Activated CD4-positive, alpha-beta T cell treated with anti-CD3 and anti-CD28 coated beads for 24 hours (primary cell): ENCODE measurements at regions not wholly inside any gene's neighbourhood (a gene's known extent, or its start where the extent isn't known, plus 50 kb on each side); places are given as distances from the start of the nearest gene placed in this dataset.
"Not testable (repeated sequence)": the region's sequence is repeated elsewhere in the genome, so short reads cannot be mapped to it uniquely, and the experiment has no call there.

Experiments used
- DNase-seq, 2 donors: peaks; one replicate each; pipeline ENCODE4 v3.0.0-alpha.2; 2020; ENCODE audit warnings: low read depth in 2 of 2

DNA sequence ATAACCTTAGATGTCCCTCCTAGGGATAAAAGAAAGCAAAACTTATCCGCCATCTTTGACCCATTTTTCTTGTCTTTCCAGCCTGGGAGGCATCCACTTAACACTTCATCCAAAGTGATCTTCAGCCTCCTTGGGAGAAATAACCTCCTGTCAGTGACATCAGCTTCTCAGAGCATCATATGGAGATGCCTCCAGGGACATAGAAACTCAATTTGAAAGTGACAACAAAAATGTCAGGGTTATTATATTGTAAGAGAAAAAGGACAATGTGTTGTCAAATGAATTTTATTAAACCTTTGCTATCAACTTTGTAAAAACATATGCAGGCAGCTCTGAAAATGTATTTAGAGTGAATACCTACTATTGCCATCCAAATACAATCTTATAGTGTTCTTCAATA is 371.2 kb upstream of the ADARB2 start:
- DNase-seq, result no peak

GRCh38 chr10:2106641-2107040 is 369.3 kb upstream of the ADARB2 start:
- no peak for DNase-seq

GRCh38 chr10:2099321-2099720 is 362.0 kb upstream of the ADARB2 start:
- DNase-seq, result no peak

DNA sequence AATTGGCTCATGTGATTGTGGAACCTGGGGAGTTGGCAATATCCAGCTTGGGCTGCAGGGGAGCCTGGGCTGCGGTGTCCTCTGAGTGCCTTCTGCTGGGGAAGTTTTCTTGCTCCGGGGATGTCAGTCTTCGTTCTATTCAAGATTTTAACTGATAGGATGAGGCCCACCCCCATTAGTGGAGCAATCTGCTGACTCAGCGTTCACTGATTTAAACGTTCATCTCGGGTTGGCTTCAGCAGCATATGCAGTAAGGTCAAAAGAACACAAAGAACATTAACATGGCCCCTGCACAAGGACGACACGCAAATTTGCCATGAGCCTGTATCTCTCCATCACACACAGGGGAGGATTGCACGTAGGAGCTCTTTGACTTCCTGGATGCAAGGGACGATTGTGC is 360.6 kb upstream of the ADARB2 start:
- DNase-seq, result no peak

- no peak for DNase-seq
Observed at GRCh38 chr10:2094171-2094570, 356.8 kb upstream of the ADARB2 start.

- no peak for DNase-seq
Observed at GRCh38 chr10:2083591-2083990, 346.3 kb upstream of the ADARB2 start.

DNA sequence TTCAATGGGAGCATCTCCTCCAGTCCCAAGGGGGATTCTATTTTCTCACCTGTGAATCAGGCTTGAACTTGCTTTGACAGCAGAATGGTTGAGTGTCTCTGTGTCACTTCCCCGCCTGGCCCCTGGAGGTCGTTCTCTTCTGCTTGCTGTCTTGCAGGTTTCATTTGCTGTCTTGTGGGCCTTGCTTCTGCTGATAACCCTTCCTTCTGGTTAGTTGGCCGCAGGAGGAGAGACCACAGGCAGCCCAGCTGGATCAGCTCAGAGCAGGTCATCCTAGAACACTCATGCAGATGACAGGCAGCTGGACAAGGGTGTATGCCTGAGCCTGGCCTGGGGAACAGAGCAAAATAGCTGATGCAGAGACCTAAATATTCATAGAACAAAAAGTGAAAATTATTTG is 344.2 kb upstream of the ADARB2 start:
- DNase-seq, result no peak

DNA sequence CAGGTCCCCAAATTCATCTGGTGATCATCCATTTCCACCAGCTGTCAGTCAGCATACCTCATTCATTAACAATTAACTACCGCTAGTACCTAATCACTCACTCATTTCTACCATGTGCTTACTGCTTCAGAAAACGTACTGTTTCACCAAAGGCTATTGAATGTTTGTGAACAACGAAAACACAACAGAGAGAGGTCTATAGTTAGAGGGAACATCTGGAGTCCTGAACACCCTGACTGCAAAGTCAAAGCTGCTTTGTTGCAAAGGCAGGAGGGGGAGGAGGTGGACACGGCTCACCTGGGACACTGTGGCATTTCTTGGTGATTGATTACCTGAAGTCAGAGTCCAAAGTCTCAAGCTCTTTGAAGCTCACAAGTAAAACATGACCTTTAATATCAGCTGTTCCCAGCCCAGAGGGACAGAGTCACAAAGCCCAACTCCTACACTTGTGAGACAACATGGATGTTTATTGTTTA is 342.3 kb upstream of the ADARB2 start:
- no peak for DNase-seq

DNA sequence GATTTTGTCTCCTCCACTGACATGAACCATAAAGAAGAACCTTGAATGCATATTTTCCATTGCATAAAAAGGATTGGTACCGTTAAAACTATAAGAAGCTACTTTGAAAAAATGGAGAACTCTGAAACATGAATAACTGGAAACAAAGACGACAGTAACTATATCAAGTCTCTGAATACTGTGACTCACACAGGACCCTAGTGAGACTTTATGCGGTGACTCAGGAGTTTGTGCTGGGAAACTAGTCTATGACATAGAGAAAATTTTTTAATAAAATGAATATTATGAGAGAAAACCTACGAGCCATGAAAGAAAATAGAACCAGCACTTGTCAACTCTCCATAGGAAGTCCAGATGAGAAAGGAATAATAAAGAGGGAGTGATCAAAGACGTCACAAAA is 339.9 kb upstream of the ADARB2 start:
- no peak for DNase-seq

GRCh38 chr10:2076528-2076927 is 339.2 kb upstream of the ADARB2 start:
- DNase-seq, result no peak

DNA sequence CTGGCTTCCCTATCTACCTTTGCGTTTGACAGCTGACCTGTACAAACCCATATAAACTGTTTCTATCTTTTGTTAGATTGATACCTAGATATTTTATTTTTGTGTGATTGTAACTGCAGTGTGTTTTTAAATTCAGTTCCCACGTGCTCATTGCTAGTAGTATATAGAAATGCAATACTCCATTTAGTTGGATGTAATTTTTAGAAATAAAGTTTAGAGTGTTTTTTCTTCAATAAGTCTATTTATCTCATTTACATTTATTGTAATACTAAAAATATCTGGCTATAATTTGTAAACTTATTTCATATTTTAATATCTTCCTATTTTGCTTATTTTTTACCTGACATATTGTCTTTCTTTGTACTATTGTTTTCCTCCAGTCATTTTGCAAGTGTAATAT is 329.7 kb upstream of the ADARB2 start:
- DNase-seq, result no peak

- no peak for DNase-seq
Observed at GRCh38 chr10:2054728-2055127, 317.4 kb upstream of the ADARB2 start.

- no peak for DNase-seq
Observed at GRCh38 chr10:2053805-2054204, 316.5 kb upstream of the ADARB2 start.

GRCh38 chr10:2051108-2051507 is 313.8 kb upstream of the ADARB2 start:
- no peak for DNase-seq

- DNase-seq, result no peak
Observed at GRCh38 chr10:2049560-2049959, 312.2 kb upstream of the ADARB2 start.

DNA sequence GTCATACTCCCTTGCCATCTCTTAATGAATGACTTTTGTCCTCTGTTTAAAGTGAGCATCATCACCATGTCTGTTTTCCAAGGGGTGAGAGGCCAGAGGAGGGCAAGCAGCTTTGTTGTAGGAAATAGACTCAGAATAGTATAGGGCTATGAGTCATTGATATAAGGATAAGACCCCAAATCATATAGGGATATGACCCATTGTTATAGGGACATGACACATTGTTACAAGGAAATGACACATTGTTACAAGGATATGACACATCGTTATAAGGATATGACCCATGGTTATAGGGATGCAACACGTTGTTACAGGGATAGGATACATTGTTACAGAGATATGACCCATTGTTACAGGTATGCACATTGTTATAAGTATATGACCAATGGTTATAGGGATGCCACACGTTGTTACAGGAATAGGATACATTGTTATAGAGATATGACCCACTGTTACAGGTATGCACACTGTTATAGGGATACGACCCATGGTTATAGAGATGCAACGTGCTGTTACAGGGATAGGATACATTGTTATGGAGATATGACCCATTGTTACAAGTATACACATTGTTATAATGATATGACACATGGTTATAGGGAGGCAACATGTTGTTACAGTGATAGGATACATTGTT is 311.1 kb upstream of the ADARB2 start:
- DNase-seq, result no peak

DNA sequence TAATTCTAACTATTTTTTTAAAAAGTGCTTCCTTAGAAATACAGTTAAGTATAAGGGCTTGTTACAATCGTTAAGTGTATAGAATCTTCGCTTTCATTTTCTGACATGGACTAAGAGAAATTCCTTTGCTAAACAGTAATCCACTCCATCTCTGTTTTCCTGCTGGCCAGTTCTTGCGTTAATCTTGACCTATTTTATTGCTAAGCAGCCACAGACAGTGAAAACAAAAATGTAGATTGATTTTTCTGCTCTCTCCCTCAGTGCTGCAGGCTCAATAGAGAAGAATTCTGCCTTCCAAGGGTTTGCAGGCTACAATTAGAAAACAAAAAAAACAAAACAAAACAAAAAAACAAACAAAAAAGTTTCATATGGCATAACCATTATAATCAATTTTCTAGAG is 310.4 kb upstream of the ADARB2 start:
- DNase-seq, result no peak

DNA sequence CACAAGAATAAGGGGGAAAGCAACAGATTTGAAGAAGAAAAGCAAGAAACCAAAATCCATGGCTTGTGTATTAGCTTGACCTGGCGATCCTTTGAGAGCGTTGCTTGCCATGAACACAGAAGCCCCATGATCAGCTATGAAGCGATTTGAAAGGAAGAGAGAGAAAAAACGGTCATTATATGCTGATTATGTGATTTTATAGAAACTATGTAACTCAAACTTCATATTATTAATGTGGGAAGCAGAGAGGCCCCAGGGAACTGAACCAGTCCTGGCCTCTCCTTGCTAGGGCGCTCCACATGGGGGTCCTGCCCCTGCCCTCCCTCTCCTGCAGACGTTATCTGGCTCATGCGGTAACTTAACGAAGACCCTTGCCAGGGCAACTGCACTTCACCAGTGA is 306.1 kb upstream of the ADARB2 start:
- DNase-seq, result no peak

DNA sequence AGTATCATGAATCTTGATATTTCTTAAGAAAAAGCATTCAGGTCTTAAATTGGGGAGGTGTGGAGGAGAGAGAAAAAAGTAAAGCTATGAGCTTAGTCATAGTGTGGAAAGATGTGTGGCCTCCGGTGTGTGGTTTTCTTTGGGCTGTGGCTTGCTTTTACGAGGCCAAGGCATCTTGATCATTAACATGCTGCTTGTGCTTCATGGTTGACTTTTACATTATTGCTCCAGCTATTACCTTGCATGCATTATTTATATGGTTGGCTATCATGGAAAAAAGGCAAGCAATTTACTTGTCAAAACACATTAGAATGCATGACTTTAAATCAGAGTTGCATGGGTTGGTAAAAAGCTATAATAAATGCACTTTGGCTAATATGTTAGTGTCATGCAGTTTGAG is 300.7 kb upstream of the ADARB2 start:
- no peak for DNase-seq

DNA sequence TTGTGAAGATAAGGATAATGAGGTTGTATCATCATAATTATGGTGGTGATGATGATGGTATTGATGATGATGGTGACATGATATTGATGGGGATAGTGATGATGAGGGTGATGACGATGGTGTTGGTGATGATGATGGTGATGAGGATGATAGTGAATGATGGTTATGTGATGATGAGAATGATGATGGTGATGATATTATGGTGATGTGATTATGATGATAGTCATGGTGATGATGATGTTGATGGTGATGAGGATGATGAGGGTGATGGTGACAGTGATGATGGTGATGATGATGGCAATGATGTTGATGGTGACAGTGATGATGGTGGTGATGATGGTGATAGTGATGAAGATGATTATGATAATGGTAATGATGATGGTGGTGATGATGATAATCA is 299.9 kb upstream of the ADARB2 start:
- no peak for DNase-seq

- DNase-seq, result no peak
Observed at GRCh38 chr10:2036209-2036608, 298.9 kb upstream of the ADARB2 start.

GRCh38 chr10:2030046-2030445 is 292.7 kb upstream of the ADARB2 start:
- DNase-seq, result no peak

- DNase-seq, result no peak
Observed at GRCh38 chr10:2026936-2027335, 289.6 kb upstream of the ADARB2 start.

- not testable (repeated sequence) for DNase-seq
Observed at GRCh38 chr10:2024750-2025149, 287.4 kb upstream of the ADARB2 start.
